Suppressor macrophage (primary cell): ENCODE measurements at regions not wholly inside any gene's neighbourhood (a gene's known extent, or its start where the extent isn't known, plus 50 kb on each side); places are given as distances from the start of the nearest gene placed in this dataset.
"Not testable (repeated sequence)": the region's sequence is repeated elsewhere in the genome, so short reads cannot be mapped to it uniquely, and the experiment has no call there.

Experiments used
- DNase-seq, 4 experiments: peaks; one replicate each; pipeline ENCODE4 v3.0.0-alpha.2; 2020 to 2022

DNA sequence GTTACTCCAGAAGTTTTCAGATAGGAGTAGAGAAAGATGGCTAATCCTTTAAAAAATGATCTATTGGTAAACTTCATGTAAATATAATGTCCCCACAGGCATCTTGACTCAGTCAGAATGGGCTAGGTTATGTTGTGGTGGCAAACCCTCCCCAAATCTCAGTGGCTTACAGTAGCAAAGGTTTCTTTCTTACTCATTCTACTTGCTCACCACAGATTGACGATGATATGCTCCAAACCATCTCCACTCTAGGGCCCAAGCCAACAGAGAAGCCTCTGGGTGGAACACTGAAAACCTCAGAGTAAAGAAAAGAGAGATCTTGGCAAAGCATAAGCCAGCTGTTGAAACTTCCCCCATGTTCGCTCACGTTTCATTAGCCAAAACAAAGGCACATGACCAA lies 146.4 kb downstream of the EMP1 start:
- DNase-seq: no peak

DNA sequence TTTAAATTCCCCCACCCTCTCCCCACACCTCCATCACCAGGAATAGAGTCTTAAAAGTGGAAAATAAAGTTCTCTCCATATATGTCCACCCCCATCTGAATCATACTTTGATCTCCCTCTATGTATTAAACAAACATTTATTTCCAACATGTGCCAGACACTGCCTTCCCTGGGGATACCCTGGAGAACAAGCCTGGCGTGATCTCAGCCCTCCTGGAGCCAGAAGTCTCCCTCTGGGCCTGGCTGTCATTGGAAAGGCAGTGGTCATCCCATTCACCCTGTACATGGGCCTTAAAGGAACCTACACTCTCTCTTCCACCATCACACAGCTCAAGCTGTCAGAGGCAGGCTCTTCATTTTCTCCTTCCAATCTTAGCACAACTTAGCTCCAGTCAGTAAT lies 143.6 kb downstream of the EMP1 start:
- no peak for DNase-seq

DNA sequence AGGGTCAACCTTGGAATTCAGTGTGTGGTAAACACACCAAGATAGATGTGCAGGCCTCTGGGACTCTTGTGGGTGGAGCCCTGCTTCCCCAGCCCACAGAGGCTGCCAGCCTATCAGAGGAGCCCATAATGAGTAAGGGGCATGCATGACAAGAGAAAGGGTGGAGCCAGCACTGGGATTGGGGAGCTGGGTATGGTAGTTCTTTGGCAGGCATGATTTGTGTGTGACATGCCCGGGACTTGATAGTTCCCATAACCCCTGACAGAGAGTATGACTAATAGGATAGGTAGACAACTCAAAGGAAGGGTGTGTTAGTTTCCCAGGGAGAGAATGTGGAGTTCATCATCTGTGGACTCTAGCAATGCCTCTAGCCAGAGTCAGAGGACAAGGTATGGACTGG lies 143.0 kb downstream of the EMP1 start:
- DNase-seq: no peak

DNA sequence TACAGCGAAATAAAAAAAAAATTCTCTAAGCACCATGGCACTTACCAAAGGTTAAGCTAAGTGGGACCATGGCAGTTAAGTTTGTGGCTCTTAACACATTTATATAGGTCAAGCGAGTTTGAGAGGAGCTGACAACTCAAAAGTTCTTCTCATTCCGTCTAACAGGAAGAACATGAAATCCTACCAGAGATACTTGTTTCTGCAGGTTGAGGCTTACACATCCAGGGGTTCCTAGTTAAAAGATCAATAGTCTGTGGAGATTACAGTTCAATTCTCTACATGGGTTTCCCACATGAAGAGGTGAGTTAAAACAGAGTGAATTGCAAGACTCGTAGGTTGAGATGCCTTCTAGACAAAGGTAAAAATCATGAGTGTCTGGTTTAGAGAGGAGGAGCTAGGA lies 142.6 kb downstream of the EMP1 start:
- no peak for DNase-seq

DNA sequence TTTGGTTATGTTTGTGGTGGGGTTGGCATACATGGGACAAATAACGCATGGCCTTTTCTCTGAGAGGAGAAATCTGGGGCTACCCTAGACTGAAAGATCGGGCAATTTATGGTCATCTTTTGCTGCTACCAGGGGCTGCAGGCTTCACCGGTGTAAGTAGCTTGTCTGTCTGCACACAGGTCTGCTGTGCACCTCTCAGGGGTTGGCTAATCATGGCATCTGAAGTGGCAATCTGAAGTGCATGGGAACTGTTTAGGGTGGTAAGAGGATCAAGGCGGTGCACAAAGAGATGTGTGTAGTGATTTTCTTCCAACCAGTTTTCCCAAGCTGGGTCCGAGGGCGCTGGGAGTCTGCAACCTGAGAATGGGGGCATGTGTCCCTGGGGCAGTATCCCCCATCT lies 141.3 kb downstream of the EMP1 start:
- DNase-seq: no peak

DNA sequence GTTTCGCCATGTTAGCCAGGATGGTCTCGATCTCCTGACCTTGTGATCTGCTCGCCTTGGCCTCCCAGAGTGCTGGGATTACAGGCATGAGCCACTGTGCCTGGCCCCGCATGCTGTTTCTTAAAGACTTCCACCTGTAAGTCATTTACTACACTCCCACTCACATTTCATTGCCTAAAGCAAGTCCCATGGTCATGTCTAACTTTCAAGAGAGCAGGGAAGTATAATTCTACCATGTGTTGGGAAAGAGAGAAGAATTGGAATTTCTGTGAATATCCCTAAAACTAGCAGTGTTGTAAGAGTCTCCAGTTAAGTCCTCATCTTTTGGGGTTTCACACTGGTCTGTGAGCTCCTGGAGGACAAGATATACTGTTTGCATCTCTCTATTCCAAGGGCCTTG lies 139.7 kb downstream of the EMP1 start:
- no peak for DNase-seq

DNA sequence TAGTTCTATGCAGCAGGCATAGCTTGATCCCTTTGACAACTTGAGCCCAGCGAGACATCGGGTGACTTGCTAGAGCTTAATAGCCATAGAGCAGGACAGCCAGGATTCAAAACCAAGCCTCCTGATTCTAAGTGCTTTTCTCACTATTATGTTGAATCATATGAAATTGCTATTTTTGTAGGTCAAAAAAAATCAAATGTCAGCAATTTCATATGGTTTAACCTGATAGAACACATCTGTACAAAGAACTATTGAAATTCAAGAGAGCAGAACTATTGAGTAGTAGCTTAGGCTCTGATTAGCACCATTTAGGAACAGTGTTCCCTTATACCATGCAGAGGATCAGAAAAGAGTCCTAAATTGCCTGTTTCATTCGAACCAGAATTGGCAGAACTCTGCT lies 132.0 kb downstream of the EMP1 start:
- no peak for DNase-seq

DNA sequence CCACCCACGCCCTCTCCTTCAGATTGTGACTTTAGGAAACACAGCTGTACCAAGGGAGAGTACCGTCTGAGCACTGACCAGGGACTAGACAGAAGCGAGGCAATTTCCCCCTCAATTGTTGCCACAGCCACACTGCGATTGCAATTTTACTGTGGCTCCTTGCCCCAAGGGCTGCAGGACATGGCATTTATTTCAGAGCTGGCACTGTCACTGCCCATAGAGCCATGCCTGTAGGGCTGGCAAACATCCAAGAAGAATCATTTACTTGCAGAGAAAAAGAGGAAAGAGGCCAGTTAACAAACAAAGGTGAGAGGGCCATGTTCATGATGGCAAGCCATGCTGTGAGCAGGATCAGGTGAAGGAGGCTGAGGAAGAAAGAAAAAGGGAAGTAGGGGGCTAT lies 129.6 kb downstream of the EMP1 start:
- no peak for DNase-seq

DNA sequence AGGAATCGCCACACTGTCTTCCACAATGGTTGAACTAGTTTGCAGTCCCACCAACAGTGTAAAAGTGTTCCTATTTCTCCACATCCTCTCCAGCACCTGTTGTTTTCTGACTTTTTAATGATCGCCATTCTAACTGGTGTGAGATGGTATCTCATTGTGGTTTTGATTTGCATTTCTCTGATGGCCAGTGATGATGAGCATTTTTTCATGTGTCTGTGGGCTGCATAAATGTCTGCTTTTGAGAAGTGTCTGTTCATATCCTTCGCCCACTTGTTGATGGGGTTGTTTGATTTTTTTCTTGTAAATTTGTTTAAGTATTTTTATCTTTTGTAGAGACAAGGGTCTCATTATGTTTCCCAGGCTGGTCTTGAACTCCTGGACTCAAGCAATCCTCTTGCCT lies 128.5 kb downstream of the EMP1 start:
- not testable (repeated sequence) for DNase-seq

DNA sequence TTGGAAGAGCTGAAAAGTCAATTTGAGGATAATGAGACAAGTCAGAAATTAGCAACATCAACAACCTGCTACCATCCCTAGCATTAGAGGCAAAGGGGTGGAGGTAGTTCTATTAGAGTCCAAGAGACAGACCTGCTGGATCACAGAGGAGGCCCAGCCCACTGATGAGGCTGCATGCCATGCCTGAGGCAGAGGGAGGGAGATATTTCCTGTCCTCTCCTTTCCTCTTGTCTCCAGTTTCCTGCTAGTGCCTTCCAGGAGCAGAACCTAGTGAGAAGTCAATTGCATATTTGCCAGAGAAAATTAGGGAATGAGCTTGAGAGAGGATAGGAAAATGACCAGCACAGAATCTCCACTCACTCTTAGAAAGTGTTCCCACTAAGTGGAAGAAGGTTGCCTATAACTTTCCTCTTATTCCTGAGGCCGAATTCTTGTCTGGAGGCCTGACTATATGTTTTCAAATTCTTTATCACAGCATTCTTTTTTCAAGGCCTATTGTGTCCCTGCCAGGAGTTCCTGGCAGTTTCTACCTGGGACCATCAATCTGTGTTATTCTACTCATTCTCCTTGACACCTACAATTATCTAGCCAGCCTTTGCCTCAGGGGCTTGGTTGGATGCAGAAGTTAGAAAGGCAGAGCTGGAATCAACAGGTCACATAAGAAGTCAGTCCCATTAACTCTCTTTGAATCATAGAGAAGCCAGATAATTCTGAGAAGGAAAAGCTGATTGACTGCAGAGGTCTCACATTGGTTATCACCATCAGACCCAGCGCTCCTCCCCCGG lies 121.9 kb downstream of the EMP1 start:
- DNase-seq: no peak

DNA sequence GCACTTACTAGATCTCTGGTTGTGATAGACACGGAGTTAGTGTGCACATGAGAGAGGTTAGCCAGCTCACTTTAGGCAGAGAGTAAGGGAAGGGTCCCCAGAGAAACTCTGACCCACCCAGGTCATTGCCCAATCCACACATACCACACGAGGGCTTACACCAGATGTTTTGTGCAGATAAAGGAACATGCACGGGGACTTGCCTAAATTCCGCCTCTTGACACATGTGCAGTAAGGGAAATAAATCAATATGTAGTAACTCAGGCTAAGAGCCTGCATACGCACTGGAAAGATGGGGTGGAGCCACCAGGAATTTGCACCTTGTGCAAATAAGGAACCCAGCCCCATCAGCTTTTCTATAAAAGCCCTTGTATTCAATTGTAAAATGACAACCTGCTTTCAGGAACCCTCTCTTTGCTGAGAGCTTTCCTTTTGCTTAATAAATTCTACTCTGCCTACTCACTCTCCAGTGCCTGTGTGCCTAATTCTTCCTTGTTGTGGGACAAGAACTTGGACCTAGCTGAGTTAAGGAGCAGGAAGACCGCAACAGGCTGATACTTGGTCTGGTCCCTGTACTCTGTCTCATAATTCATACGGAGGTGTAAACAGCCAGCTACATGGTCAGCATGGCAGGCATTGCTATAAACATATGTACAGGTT lies 120.2 kb downstream of the EMP1 start:
- no peak for DNase-seq

DNA sequence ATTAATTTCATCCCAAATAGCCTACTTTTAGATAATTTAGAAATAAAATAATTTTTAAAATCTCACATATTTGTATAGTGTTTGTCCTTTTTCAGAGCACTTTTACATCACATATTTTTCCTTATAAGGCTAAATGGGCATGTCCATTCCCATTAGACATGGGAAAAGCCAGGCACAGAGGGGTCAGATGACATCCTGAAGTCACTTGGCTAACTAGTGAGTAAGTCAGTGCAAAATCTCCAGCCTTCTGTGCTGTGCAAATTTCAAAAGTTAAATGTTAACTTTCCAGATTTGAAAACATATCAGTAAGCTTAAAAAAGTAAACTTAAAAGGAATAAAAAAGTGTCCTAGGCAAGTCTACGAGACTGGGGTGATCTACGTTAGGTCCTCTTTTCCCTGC lies 117.4 kb downstream of the EMP1 start:
- DNase-seq: no peak

DNA sequence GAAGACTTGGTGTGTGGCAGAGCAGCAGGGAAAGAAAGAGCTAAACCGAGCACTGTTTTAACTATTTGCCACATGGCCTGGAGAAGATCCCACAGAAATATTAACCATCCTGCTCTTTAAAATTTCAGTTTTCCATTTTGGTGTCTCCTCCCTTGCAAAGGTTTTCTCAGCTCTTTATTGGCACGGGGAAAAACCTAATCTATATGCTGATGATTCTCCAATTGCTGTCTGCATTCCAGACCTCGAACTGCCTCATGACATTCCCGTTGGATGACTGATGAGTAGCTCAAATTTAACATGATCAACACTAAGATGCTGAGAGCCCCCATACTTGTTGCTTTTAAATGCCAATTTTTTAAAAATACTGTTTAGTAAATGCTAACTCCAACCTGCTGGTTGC lies 115.0 kb downstream of the EMP1 start:
- DNase-seq: no peak

DNA sequence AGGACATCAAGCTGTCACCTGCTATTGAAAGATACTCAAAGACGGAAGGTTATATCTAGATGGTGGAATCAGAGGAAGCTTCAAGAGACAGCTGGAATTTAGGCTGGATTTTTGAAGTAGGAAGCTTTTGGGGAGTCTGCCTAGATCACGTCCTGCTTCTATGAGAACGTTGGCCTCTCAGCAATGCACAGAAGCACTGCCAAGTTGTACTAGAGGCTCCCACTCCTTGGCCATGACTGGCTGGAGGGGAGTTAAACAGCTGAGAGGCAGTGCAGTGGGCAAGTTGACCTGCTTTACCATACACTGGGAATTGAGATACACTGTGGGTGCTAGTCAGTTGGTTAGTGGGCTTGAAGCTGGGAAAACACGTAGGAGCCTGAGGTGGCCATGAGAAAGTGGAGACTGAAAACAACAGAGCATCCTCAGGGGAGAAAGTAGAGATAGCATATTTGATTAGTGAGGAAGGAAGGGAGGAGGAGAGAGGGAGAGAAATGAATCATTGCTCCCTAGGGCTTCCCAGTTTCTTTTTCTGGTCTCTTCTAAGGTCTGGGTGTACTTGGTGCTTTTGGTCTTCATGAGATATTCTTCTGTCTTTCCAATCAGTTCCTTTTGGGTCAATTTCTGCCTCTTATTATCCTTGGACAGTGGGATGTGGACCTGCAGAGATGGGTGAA lies 110.8 kb downstream of the EMP1 start:
- no peak for DNase-seq

DNA sequence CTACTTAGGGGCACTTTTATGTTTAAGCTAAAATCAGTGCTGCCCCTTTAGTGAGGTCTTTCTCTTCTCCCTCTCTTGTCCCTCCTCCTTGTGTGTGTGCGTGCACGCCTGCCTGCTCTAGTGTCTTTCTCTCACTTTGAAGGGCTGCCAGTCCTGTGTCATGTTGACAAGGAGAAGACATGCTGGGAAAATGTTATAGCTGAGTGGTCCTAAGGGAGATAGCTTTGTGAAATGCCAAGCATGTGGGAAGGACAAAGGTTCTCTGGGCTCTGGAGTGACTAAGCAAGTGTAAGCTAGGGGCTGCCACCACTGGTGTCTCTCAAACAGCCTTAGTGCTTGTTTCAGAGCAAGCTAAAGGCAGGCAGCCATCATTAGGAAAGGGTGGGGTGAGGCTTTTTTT lies 108.4 kb downstream of the EMP1 start:
- DNase-seq: no peak

DNA sequence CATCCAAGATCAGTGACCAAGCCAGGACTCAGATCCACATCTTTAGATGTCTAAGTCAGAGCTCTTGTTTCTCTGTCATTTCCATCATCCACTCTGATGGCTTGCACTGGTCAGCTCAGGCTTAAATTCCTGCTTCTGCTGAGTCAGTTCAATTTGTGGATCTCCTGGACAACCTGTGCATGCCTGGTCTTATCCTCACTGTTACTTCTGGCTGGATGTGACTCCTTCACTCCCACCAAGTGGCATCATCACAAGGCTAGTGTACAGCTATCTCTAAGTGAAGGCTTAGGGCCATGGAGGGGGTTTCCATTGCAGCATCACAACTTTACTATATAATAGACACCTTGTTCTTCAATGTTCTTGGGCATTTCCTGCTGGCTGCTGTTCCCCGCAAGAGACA lies 102.9 kb downstream of the EMP1 start:
- no peak for DNase-seq

DNA sequence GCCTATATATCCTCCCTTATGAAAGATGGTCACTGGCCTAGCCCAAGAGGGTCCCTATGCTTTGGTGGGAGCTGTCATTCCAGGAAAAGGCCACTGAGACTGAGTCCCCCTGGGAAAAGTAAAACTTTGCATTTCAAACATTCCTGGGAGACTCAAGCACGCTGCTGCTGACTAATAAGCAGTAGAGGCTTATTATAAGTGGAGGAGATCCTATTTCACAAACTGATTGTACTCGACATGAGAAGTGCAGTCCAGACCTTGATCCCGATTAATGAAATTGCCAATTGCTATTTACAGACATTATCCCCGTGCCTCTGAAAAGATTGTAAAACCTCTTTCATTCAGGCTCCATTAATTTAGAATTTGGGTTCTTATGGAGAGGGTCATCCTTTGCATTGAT lies 96.6 kb downstream of the EMP1 start:
- DNase-seq: no peak

DNA sequence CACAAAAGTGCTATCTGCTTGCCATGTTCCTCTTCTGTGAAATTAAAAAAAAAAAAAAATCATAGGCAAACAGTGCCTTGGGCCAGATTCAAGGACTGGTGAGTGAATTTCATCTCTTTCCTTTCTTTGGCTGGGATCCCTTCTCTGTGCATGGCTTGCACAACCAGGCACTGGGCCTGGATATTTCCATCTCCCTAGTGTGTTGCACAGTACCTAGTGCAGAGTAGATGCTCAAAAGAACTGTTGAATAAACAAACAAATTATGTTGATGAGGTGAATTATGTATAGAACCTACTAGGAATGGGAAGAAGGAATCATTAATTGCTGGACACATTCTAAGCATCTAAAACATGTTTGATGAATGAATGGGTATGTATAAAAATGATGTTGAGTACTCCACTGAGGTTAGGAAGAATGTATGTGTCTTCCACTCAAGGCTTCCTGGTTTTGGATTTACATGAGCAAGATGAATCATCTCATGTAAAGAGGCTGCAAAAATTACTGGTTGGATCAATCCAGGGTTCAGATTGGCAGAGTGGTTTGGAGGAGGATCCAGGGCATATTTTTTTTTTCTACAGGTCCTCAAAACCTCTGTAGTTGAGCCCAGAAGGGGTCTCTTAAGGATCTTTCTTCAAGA lies 93.2 kb downstream of the EMP1 start:
- no peak for DNase-seq

DNA sequence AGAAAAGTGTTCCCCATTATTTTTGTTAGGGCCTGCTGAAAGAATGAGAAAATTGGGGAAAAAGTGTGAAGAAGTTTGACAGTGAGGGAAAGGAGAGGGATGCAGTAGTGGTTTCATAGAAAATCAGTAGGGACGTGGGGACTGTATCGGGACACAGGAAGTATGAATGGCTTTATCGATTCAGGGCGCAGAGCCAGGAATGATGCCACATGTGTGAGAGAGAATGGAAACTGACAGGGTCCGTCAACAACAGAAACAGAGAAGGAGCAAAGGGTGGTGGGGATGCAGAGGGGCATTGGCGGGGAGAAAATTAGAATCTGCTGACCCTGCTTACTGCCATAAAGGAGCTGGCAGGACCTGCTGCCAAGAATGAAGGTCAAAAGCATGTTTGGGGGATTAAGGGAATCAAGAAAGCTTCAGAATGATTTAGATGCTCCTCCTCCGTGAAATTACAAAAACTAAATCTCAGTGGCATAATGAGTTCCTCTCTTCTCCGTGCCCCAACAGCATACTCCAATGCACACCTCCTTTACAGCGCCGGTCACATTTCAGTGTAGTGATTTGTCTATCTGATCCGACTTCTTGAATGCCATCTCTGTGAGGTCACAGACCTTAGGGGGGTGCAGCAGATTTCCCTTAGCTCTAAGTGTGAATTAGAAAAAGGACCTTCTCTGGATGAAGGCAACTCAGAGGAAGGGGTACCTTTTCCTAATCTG lies 92.6 kb downstream of the EMP1 start:
- DNase-seq: no peak

DNA sequence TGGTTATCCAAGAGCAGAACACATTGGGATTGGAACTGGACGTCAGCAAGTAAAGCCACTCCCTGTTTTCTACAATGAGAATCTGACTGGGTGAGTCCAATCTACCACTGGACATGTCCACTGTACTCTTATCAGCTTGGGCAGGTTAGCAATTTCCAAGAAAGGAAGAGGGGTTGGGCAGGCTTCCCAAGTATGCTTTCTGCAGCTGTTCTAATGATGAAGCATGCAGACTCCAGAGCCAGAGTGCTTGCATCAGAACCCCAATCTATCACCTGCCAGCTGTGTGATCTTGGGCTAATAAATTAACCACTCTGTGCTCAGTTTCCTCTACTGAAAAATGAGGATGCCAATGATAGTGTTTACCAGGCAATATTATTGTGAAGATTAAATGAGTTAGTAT lies 92.0 kb downstream of the EMP1 start:
- DNase-seq: no peak

DNA sequence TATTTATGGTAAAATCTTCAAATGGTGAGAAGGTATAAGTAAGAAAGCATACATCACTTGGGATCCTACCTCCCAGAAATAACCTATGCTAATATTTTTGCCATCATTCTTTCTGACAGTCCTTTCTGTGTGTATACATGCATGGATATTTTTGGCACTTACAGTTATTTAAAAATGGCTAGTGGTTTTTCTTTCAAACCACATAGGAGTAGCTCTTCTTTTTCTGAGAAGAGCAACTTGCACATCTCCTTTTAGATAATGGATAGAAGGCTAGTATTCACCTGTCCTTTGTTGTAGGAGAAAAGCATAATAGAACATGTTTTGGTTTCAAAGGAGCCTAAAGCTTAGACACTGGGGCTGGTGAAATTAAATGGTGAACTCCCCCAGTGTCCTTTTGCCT lies 87.3 kb downstream of the EMP1 start:
- DNase-seq: no peak

DNA sequence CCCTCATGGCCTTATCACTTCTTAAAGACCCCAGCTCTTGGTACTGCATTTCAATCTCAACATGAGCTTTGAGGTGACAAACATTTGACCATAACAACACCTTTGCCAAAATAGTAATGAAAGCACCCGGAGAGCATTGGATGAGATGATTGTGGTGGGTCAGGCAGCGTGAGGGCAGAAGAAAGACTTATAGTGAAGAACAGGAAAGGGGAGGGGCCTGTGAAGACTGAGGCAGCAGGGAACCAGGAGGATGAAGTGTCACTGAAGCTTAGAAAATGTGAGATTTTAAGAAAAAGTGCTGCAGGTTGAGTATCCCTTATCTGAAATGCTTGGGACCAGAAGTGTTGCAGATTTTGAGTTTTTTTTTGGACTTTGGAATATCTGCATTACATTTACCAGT lies 86.3 kb downstream of the EMP1 start:
- no peak for DNase-seq

DNA sequence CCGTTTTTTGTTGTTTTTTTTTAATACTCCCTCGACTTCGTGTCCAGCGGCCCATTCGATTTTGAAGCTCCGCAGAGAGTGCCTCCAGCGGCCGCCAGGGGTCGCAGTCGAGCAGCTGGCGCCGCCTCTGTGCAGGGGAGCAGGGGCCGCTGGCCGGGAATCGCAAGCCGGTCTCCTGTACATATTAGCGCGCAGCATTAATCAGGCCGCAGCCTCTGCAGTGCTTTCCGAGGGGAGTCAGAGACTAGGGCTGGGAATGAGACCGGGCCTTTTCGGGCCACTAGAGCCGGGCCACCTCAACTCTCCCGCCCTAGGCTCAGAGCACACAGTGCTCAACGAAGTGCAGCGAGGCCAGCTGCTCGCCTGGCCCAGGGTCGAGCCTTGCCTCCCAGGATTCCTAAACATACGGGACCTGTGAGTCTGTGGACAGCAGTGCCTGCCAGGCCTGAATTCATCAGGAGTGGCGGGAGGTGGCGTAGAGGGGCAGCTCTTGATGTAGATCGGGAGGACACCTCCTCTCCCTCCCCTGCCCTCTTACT lies 81.8 kb downstream of the EMP1 start:
- DNase-seq: peak; percentile 64 to 86 (median 79)
